ENCODE measurements at regions not wholly inside any gene's neighbourhood (a gene's known extent, or its start where the extent isn't known, plus 50 kb on each side); places are given as distances from the start of the nearest gene placed in this dataset.

DNA sequence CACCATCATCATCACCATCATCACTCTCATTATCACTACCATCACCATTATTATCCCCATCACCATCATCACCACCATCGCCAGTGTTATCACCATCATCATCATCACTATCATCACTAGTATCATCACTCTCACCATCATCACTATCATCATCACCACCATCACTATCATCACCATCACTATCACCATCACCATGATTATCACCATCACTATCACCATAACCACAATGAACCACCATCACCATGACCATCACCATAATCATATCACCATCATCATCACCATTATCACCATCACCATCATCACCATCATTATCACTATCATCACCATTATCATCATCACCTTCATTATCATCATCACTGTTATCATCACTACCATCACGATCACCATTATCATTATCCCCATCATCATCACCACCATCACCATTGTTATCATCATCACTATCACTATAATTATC lies 326.7 kb downstream of the BRD1 start:
- no peak overlapping the region for H3K27ac ChIP-seq
- no peaks in the 10 kb centered on the region for H3K36me3 ChIP-seq (replicated peaks in 1 of 2)
- TF ChIP-seq, protein P1, sequence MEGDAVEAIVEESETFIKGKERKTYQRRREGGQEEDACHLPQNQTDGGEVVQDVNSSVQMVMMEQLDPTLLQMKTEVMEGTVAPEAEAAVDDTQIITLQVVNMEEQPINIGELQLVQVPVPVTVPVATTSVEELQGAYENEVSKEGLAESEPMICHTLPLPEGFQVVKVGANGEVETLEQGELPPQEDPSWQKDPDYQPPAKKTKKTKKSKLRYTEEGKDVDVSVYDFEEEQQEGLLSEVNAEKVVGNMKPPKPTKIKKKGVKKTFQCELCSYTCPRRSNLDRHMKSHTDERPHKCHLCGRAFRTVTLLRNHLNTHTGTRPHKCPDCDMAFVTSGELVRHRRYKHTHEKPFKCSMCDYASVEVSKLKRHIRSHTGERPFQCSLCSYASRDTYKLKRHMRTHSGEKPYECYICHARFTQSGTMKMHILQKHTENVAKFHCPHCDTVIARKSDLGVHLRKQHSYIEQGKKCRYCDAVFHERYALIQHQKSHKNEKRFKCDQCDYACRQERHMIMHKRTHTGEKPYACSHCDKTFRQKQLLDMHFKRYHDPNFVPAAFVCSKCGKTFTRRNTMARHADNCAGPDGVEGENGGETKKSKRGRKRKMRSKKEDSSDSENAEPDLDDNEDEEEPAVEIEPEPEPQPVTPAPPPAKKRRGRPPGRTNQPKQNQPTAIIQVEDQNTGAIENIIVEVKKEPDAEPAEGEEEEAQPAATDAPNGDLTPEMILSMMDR (IDR thresholded peaks at IDR 0.05) = no peak
- no peak for TF ChIP-seq POLR2A (IDR thresholded peaks at IDR 0.05)
- H3K27me3 ChIP-seq = no peaks in the 10 kb centered on the region
- H3K4me1 ChIP-seq (replicated peaks in 1 of 2) = no peaks in the 10 kb centered on the region
- no peaks in the 10 kb centered on the region for H3K9me3 ChIP-seq (replicated peaks in 1 of 3)
- 90 to 97% (median 92%) methylated on average over 2 of the region's 2 CpGs for WGBS, 4 donors
- intact Hi-C loops (cut with DNase I) = no loop called here
- H3K4me3 ChIP-seq = no peak overlapping the region
- no peak for DNase-seq

DNA sequence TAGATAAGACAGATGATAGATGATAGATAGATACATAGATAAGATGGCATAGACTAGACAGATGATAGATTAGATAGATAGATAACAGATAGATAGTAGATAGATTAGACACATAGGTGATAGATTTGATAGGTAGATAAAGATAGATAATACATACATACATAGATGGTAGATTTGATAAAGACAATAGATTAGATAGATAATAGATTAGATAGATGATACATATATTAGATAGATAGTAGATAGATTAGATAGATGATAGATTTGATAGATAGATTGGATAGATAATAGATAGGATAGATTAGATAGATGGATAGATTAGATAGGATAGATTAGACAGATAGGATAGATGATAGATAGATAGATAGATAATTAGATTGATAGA lies 327.6 kb downstream of the BRD1 start:
- H3K36me3 ChIP-seq (replicated peaks in 1 of 2) = no peaks in the 10 kb centered on the region
- H3K9me3 ChIP-seq (replicated peaks in 1 of 3) = no peaks in the 10 kb centered on the region
- TF ChIP-seq, protein P1 (IDR thresholded peaks at IDR 0.05) = no peak
- no peak for TF ChIP-seq POLR2A (IDR thresholded peaks at IDR 0.05)
- intact Hi-C loops (cut with DNase I) = no loop called here
- no peak overlapping the region for H3K4me3 ChIP-seq
- no peaks in the 10 kb centered on the region for H3K4me1 ChIP-seq (replicated peaks in 1 of 2)
- no peak for DNase-seq
- no peak overlapping the region for H3K27ac ChIP-seq
- no peaks in the 10 kb centered on the region for H3K27me3 ChIP-seq

DNA sequence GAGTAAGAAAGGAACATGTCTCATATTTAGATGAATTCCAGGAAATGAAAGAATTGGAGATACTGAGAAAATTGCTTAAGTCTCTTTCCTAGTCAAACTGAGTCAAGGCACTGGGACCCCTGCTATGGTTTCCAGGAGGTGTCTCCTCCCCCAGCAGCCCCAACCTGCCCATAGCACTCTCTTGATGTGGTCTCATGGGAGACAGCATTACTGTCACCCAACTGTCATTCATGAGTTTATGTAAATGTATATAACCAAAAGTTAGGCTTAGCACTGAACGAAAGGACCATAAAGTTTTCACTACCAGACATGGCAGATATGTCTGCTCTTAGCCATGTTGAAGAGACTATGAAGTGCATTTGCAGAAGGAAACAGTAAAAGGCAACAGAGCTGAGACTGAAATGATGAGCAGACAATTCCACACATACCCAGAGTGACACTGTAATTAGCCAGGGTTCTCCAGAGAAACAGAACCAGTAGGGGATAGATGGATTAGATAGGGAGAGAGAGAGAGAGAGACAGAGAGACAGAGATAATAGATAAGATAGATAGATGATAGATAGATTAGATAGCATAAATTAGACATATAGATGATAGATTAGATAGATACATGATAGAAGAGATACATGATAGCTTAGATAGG lies 328.1 kb downstream of the BRD1 start:
- H3K4me3 ChIP-seq = no peak overlapping the region
- H3K27me3 ChIP-seq = no peaks in the 10 kb centered on the region
- intact Hi-C loops (cut with DNase I) = no loop called here
- no peaks in the 10 kb centered on the region for H3K9me3 ChIP-seq (replicated peaks in 1 of 3)
- WGBS, 4 donors = 71 to 94% (median 80%) methylated on average over 1 of the region's 1 CpG
- no peaks in the 10 kb centered on the region for H3K36me3 ChIP-seq (replicated peaks in 1 of 2)
- TF ChIP-seq, protein P1 (IDR thresholded peaks at IDR 0.05) = no peak
- no peak for TF ChIP-seq POLR2A (IDR thresholded peaks at IDR 0.05)
- no peaks in the 10 kb centered on the region for H3K4me1 ChIP-seq (replicated peaks in 1 of 2)
- no peak for DNase-seq
- no peak overlapping the region for H3K27ac ChIP-seq

DNA sequence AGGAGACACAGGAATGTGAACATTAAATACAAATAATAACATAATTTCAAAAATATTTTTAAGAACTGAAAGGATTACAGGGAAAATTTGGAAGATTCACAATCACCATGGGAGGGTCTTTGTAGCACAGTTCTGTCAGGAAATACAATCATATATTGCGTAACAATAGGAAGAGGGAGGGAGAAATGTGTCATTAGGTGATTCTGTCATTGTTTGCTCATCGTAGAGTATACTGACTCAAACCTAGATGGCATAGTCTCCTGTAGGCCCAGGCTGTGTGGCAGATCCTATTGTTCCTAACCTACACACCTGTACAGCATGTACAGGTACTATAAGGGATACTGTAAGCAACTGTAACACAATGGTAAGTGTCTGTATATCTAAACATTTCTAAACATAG lies 330.4 kb downstream of the BRD1 start:
- no peak overlapping the region for H3K4me3 ChIP-seq
- H3K27me3 ChIP-seq = no peaks in the 10 kb centered on the region
- H3K4me1 ChIP-seq (replicated peaks in 1 of 2) = no peaks in the 10 kb centered on the region
- WGBS, 4 donors = 63 to 72% (median 66%) methylated on average over 2 of the region's 2 CpGs
- H3K9me3 ChIP-seq (replicated peaks in 1 of 3) = no peaks in the 10 kb centered on the region
- intact Hi-C loops (cut with DNase I) = no loop called here
- no peak for DNase-seq
- no peak overlapping the region for H3K27ac ChIP-seq
- no peak for TF ChIP-seq POLR2A (IDR thresholded peaks at IDR 0.05)
- TF ChIP-seq, protein P1 (IDR thresholded peaks at IDR 0.05) = no peak
- no peaks in the 10 kb centered on the region for H3K36me3 ChIP-seq (replicated peaks in 1 of 2)

Measured in adrenal gland (tissue), 9 donors.